COLO829 (cell line): ENCODE measurements at regions not wholly inside any gene's neighbourhood (a gene's known extent, or its start where the extent isn't known, plus 50 kb on each side); places are given as distances from the start of the nearest gene placed in this dataset.

ENCODE experiments used
- DNase-seq: peaks from one replicate; pipeline ENCODE4 v3.0.0; 2012; ENCODE audit warnings: low spot score

- DNase-seq = no peak
Observed at GRCh38 chr6:4188801-4189200, 53.4 kb upstream of the ECI2 start.

DNA sequence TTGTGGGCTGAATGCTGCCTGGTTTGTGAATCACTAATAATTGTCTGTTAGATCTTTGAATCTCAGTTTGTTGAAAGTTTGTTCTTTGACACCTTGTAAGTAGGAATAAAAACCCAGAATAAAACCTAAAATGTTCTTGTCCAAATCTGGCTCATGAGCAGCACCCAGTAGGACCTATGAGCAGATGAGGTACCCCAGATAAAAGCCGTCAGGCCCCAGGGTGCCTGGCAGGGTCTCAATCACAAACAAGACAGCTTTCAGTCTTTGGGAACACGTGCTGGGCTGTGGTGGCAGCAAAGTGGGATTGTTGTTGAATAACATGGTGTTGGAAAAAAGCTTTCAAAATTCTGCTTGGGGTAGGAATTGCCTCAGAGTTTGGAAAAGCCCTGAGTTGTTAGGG is 52.1 kb upstream of the ECI2 start:
- no peak for DNase-seq

DNA sequence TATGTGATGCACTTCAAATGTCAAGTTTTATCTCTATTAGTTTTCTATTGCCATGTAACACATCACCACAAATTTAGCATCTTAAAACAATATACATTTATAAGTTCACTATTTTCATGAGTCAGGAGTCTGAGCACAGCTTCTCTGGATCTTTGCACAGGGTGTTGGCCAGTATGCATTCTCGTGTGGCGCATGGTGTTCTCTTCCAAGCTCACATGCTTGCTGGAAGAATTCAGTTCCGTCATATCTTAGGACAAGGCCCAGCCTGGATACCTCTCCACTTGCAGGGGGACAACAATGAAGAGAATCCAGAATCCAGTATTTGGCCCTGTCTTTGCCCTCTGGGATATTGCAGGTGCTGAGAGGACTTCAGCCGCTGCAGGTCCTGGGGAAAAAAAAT is 51.0 kb upstream of the ECI2 start:
- no peak for DNase-seq

- no peak for DNase-seq
Observed at GRCh38 chr6:4185846-4186245, 50.5 kb upstream of the ECI2 start.

DNA sequence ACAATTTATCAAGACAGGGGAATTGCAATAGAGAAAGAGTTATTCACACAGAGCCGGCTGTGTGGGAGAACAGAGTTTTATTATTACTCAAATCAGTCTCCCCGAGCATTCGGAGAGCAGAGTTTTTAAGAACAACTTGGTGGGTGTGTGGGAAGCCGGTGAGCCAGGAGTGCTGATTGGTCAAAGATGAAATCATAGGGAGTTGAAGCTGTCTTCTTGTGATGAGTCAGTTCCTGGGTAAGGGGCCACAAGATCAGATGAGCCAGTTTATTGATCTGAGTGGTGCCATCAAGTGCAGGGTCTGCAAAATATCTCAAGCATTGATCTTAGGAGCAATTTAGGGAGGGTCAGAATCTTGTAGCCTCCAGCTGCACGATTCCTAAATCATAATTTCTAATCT is 50.0 kb upstream of the ECI2 start:
- no peak for DNase-seq
